Effector memory CD8-positive, alpha-beta T cell (primary cell): ENCODE measurements at regions not wholly inside any gene's neighbourhood (a gene's known extent, or its start where the extent isn't known, plus 50 kb on each side); places are given as distances from the start of the nearest gene placed in this dataset.

Experiments used
- ATAC-seq: fragments of 150-1000 bp; cut with Tn5 transposase; replicated peaks from 2 replicates; pipeline ENCODE4 v1.10.0; 2021; ENCODE audit warnings: mild to moderate bottlenecking, moderate library complexity
- DNase-seq, 3 experiments: peaks; one replicate each; pipeline ENCODE4 v3.0.0; 2021
- H3K27ac Mint-ChIP-seq, 2 donors: one replicate each; pipeline ENCODE4 v1.8.0; 2022; ENCODE audit warnings: mild to moderate bottlenecking in 2 of 2, mixed read lengths in 2 of 2, moderate library complexity in 2 of 2
- H3K27me3 Mint-ChIP-seq, 2 donors: one replicate each; pipeline ENCODE4 v1.8.0; 2022; ENCODE audit warnings: mixed read lengths in 2 of 2
- H3K36me3 Mint-ChIP-seq: one replicate; pipeline ENCODE4 v1.8.0; 2022; ENCODE audit warnings: mild to moderate bottlenecking, moderate library complexity, mixed read lengths; ENCODE audit not compliant: insufficient read depth
- H3K4me1 Mint-ChIP-seq, 2 donors: one replicate each; pipeline ENCODE4 v1.8.0; 2022; ENCODE audit warnings: low read depth in 2 of 2, mixed read lengths in 2 of 2
- H3K4me3 Mint-ChIP-seq, 2 donors: one replicate each; pipeline ENCODE4 v1.8.0; 2022; ENCODE audit warnings: mild to moderate bottlenecking in 2 of 2, mixed read lengths in 2 of 2, moderate library complexity in 2 of 2
- H3K9me3 Mint-ChIP-seq, 2 donors: one replicate each; pipeline ENCODE4 v1.8.0; 2022; ENCODE audit warnings: mixed read lengths in 2 of 2

DNA sequence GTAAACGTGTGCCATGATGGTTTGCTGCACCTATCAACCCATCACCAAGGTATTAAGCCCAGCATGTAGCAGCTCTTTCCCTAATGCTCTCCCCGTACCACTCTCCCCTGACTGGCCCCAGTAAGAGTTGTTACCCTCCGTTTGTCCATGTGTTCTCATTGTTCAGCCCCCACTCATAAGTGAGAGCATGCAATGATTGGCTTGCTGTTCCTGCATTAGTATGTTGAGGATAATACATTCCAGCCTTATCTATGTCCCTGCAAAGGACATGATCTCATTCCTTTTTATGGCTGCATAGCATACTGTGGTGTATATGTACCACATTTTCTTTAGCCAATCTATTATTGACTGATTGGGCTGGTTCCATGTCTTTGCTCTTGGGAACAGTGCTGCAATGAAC is 1294.9 kb upstream of the CDH8 start:
- no peak for DNase-seq
- ATAC-seq, result no peak

GRCh38 chr16:63326736-63327339 is 1290.6 kb upstream of the CDH8 start:
- Mint-ChIP-seq H3K27me3 (no peaks in the 10 kb centered on the region), H3K36me3 (no peaks in the 10 kb centered on the region), H3K27ac (no peak overlapping the region), H3K9me3 (peaks cover 4 to 9% of the 10 kb centered on the region in 2 donors), H3K4me1 (no peaks in the 10 kb centered on the region), H3K4me3 (no peak overlapping the region)
- no peak for DNase-seq
- ATAC-seq, result no peak

More for the DNA sequence above, 1294.9 kb upstream of the CDH8 start:
- no peaks in the 10 kb centered on the region for H3K4me1 Mint-ChIP-seq
- peaks cover 13 to 16% of the 10 kb centered on the region in 2 donors for H3K9me3 Mint-ChIP-seq
- no peaks in the 10 kb centered on the region for H3K36me3 Mint-ChIP-seq
- H3K4me3 Mint-ChIP-seq, result no peak overlapping the region
- no peak overlapping the region for H3K27ac Mint-ChIP-seq
- H3K27me3 Mint-ChIP-seq, result no peaks in the 10 kb centered on the region

- no peak for ATAC-seq
- H3K27ac Mint-ChIP-seq, result no peak overlapping the region
- peaks cover 8 to 20% of the 10 kb centered on the region in 2 donors for H3K9me3 Mint-ChIP-seq
- DNase-seq, result no peak
- no peak overlapping the region for H3K4me3 Mint-ChIP-seq
- H3K4me1 Mint-ChIP-seq, result no peaks in the 10 kb centered on the region
- H3K36me3 Mint-ChIP-seq, result no peaks in the 10 kb centered on the region
- H3K27me3 Mint-ChIP-seq, result no peaks in the 10 kb centered on the region
These were observed 1287.8 kb upstream of the CDH8 start for GRCh38 chr16:63323722-63324705.

DNA sequence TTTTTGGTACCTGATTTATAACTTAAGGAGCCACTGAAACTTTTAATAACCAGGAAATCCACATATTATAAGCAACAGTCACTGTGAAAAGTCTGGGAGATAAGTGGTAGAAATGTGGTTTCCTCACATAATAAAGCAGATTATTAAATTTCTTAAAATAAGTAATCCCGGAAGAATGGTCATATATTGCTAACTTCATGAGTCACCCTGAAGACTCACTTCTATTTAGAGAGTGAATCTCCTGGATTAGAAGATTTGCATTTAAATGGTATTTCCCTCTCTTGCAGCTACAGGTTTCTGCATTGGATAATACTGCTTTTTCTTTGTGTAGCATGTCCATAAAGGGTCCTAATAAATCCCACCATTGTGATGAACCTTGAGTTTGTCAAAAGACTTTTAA is 1286.8 kb upstream of the CDH8 start:
- Mint-ChIP-seq H3K4me1 (no peaks in the 10 kb centered on the region), H3K36me3 (no peaks in the 10 kb centered on the region), H3K9me3 (peaks cover 10 to 22% of the 10 kb centered on the region in 2 donors), H3K4me3 (no peak overlapping the region), H3K27ac (no peak overlapping the region), H3K27me3 (no peaks in the 10 kb centered on the region)
- DNase-seq, result no peak
- no peak for ATAC-seq

GRCh38 chr16:63315229-63315628 is 1279.0 kb upstream of the CDH8 start:
- DNase-seq (no peak), ATAC-seq (no peak)
- Mint-ChIP-seq H3K9me3 (peaks cover 7 to 22% of the 10 kb centered on the region in 2 donors), H3K4me1 (no peaks in the 10 kb centered on the region), H3K4me3 (no peak overlapping the region), H3K27ac (no peak overlapping the region), H3K27me3 (no peaks in the 10 kb centered on the region), H3K36me3 (no peaks in the 10 kb centered on the region)

DNA sequence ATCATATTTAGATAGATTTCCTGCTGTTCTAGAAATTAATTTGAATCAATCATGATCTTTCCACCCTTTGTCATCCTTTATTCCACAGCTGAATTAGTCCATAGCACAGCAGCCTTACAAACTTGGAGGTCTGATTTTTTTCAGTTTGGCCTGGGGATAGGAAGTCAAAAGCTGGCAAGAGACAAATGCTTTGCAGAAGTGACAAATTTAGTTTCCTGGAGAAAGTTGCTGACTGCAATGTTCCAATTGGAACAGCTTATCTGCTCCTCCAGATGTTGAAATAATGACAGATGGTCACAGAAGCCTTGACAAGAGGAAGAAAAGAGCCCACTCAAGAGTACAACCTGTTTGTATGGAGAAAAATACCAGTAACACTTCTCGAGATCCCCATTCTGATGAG is 1276.1 kb upstream of the CDH8 start:
- no peaks in the 10 kb centered on the region for H3K4me1 Mint-ChIP-seq
- no peak for ATAC-seq
- H3K27me3 Mint-ChIP-seq, result no peaks in the 10 kb centered on the region
- H3K36me3 Mint-ChIP-seq, result no peaks in the 10 kb centered on the region
- peaks cover 4 to 9% of the 10 kb centered on the region in 2 donors for H3K9me3 Mint-ChIP-seq
- DNase-seq, result no peak
- H3K4me3 Mint-ChIP-seq, result no peak overlapping the region
- no peak overlapping the region for H3K27ac Mint-ChIP-seq

DNA sequence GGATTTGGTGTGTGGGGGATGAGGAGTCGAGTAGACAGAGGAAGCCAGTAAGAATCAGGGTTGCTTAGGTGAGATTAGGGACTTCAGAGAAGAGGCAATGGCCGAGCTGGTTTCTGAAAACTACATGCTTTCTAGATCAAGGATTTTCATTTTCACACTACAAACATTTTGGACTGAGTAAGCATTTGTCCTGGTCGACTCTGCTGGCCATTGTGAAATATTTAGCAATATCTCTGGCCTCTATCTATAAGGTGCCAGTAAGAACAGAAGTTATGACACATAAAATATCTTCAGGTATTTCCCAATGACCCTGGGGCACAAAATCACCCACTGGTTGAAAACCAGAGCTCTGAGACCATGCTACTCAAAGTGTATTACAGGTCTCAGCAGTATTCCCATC is 1275.1 kb upstream of the CDH8 start:
- Mint-ChIP-seq H3K4me1 (no peaks in the 10 kb centered on the region), H3K36me3 (no peaks in the 10 kb centered on the region), H3K27me3 (no peaks in the 10 kb centered on the region), H3K9me3 (peaks cover 4 to 9% of the 10 kb centered on the region in 2 donors), H3K27ac (no peak overlapping the region), H3K4me3 (no peak overlapping the region)
- DNase-seq, result no peak
- no peak for ATAC-seq

DNA sequence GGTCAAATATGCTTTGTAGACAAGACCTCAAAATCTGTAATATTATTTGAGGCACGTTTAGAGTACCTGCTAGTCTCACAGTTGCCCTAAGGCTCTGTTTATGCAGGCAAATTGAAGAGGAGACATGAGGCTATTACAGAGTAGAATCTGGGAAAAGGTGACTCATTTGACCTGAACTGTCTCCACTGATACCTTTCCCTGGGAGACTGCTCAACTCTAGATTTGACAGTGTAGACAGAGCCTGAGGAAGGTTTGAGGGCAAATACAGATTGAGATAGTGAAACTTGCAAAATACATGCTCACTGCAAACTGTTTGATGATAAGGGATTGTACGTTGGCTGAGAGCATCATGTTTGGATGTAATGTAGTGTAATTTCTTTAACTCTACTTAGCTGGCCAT is 1266.6 kb upstream of the CDH8 start:
- ATAC-seq (no peak), DNase-seq (no peak)
- Mint-ChIP-seq H3K27ac (no peak overlapping the region), H3K36me3 (no peaks in the 10 kb centered on the region), H3K27me3 (no peaks in the 10 kb centered on the region), H3K9me3 (peaks cover 11 to 20% of the 10 kb centered on the region in 2 donors), H3K4me3 (no peak overlapping the region), H3K4me1 (no peaks in the 10 kb centered on the region)

DNA sequence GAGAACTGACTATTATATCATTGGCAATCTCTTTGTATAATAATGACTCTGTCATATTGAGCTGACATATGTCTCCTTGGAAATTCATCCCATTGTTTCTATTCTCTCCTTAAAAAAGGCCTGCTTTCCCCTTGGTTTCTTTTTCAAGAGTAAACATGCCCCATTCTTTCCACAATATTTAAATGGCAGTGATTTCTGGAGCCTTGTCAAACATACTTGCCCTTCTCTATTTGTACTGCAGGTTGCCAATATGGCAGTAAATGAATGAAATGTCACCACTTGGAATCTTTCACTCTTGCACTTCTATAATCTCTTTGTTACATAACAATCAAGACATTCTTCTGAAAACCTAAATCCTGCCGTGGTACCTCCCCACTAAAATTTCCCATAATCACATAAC is 1265.1 kb upstream of the CDH8 start:
- no peaks in the 10 kb centered on the region for H3K36me3 Mint-ChIP-seq
- no peaks in the 10 kb centered on the region for H3K4me1 Mint-ChIP-seq
- no peak for DNase-seq
- ATAC-seq, result no peak
- peaks cover 11 to 20% of the 10 kb centered on the region in 2 donors for H3K9me3 Mint-ChIP-seq
- H3K27ac Mint-ChIP-seq, result no peak overlapping the region
- H3K27me3 Mint-ChIP-seq, result no peaks in the 10 kb centered on the region
- H3K4me3 Mint-ChIP-seq, result no peak overlapping the region

DNA sequence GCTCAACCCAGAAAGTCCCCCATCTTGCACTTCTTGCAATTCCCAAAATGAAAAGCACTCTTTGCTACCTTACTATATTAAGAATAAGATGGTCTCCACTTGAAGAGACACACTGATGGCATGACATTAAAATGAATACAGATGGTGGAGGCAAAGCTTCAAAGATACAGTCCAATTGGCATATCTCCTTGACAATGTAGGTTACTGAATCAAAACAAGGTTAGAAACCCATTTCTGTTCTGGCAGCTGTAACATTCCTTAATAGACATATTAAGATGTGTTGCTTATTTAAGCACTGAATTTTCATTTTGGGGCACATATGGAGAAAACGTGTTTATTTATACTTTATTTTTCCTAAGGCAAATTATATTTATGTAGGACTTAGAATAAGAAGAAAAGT is 1262.8 kb upstream of the CDH8 start:
- Mint-ChIP-seq H3K4me1 (no peaks in the 10 kb centered on the region), H3K36me3 (no peaks in the 10 kb centered on the region), H3K9me3 (peaks cover 11 to 20% of the 10 kb centered on the region in 2 donors), H3K27me3 (no peaks in the 10 kb centered on the region), H3K4me3 (no peak overlapping the region), H3K27ac (no peak overlapping the region)
- DNase-seq, result no peak
- no peak for ATAC-seq

DNA sequence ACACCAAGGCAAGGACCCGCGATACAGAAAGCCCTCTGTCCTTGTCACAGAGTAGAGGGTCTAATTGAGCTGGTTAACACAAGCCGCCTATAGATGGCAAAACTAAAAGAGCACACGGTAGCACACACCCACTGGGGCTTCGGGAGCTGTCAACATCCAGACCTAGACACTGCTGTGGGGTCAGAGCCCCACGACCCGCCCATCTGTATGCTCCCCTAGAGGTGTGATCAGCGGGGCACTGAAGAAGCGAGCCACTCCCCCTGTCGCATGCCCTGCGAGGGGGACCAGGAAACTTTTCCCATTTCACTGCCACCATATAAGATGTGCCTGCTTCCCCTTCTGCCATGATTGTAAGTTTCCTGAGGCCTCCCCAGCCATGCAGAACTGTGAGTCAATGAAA is 1255.8 kb upstream of the CDH8 start:
- DNase-seq (no peak), ATAC-seq (no peak)
- Mint-ChIP-seq H3K4me1 (no peaks in the 10 kb centered on the region), H3K4me3 (no peak overlapping the region), H3K27me3 (no peaks in the 10 kb centered on the region), H3K36me3 (no peaks in the 10 kb centered on the region), H3K9me3 (no peaks in the 10 kb centered on the region), H3K27ac (no peak overlapping the region)

- H3K27ac Mint-ChIP-seq, result no peak overlapping the region
- H3K27me3 Mint-ChIP-seq, result no peaks in the 10 kb centered on the region
- H3K9me3 Mint-ChIP-seq, result peaks cover 0 to 1% of the 10 kb centered on the region in 2 donors
- H3K4me3 Mint-ChIP-seq, result no peak overlapping the region
- no peaks in the 10 kb centered on the region for H3K4me1 Mint-ChIP-seq
- ATAC-seq, result no peak
- H3K36me3 Mint-ChIP-seq, result no peaks in the 10 kb centered on the region
- no peak for DNase-seq
These were observed 1253.7 kb upstream of the CDH8 start for GRCh38 chr16:63289834-63290460.

DNA sequence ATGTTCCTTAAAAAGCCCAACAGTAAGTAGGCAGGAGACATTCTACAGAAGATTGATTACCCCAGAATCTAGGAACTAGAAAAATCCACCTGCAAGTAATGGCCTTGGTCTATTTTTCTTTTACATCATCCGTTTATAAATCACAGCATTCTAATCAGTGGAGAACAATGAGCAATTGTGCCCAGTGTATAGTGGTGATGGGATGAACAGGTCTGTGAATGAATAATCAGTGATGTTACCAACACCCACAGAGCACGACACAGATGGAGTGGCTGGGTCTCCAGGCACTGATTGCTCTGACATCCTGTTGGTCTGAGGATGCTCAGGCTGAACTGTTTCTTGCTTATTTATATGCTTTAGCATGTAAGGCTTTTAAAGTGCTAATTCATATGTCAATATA is 1251.2 kb upstream of the CDH8 start:
- H3K36me3 Mint-ChIP-seq, result no peaks in the 10 kb centered on the region
- no peaks in the 10 kb centered on the region for H3K4me1 Mint-ChIP-seq
- peaks cover 0 to 1% of the 10 kb centered on the region in 2 donors for H3K9me3 Mint-ChIP-seq
- H3K27me3 Mint-ChIP-seq, result no peaks in the 10 kb centered on the region
- DNase-seq (no peak), ATAC-seq (no peak)
- no peak overlapping the region for H3K27ac Mint-ChIP-seq
- H3K4me3 Mint-ChIP-seq, result no peak overlapping the region

DNA sequence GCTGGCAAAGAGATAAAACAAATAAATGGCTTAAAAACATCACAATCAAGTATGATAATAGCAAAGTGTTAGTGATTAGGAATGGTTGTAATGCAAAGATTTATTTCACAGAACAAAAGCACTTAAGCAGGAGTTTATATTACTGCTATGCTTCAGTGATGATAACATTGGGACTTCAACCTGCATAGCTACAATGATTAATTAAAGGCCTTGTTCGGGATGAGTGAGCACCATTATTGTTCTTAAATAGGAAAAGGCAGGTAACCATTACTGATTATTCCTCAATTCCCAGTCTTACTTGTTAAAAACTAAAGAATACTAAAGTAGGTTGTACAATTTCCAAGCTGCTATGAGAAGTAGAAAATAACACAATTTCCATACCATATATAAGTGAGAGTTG is 1247.5 kb upstream of the CDH8 start:
- Mint-ChIP-seq H3K9me3 (peaks cover 0 to 4% of the 10 kb centered on the region in 2 donors), H3K27ac (no peak overlapping the region), H3K4me3 (no peak overlapping the region), H3K4me1 (no peaks in the 10 kb centered on the region), H3K36me3 (no peaks in the 10 kb centered on the region), H3K27me3 (no peaks in the 10 kb centered on the region)
- ATAC-seq, result no peak
- DNase-seq, result no peak
